GM23338 (cell line): ENCODE measurements at regions not wholly inside any gene's neighbourhood (a gene's known extent, or its start where the extent isn't known, plus 50 kb on each side); places are given as distances from the start of the nearest gene placed in this dataset.

Source experiments
- ATAC-seq: fragments of 200-7000 bp; cut with Tn5 transposase; 3 replicates; pipeline ENCODE4 v1.9.1; 2020
- DNase-seq: peaks from one replicate; pipeline ENCODE4 v3.0.0-alpha.2; 2015; ENCODE audit warnings: low spot score
- H2AFZ ChIP-seq: fragments of 200-600 bp; sonication (generic); 2 replicates; pipeline ENCODE4 v1.8.0; 2016; ENCODE audit warnings: antibody characterized with exemption, mild to moderate bottlenecking, moderate library complexity
- H3F3A ChIP-seq: fragments of 200-600 bp; sonication (generic); replicated peaks from 2 replicates; pipeline ENCODE4 v1.8.0; 2017; ENCODE audit warnings: antibody characterized with exemption, mixed run types, low read depth
- H3K27ac ChIP-seq: fragments of 200-600 bp; sonication (generic); 2 replicates; pipeline ENCODE4 v1.6.1; 2016; ENCODE audit warnings: low read depth
- H3K27me3 ChIP-seq: fragments of 200-600 bp; sonication (generic); 2 replicates; pipeline ENCODE4 v1.8.0; 2016; ENCODE audit warnings: mild to moderate bottlenecking, mixed run types, moderate library complexity; ENCODE audit not compliant: insufficient read depth
- H3K36me3 ChIP-seq: fragments of 200-600 bp; sonication (generic); 2 replicates; pipeline ENCODE4 v1.8.0; 2016; ENCODE audit warnings: mild to moderate bottlenecking; ENCODE audit not compliant: insufficient read depth
- H3K4me1 ChIP-seq: fragments of 200-600 bp; sonication (generic); 2 replicates; pipeline ENCODE4 v1.8.0; 2016; ENCODE audit warnings: mild to moderate bottlenecking, moderate library complexity; ENCODE audit not compliant: insufficient read depth
- H3K4me2 ChIP-seq: fragments of 200-600 bp; sonication (generic); 2 replicates; pipeline ENCODE4 v1.7.1; 2017; ENCODE audit warnings: mixed run types
- H3K4me3 ChIP-seq: fragments of 200-600 bp; sonication (generic); 2 replicates; pipeline ENCODE4 v1.6.1; 2016; ENCODE audit warnings: mixed run types
- H3K79me2 ChIP-seq: fragments of 200-600 bp; sonication (generic); replicated peaks from 2 replicates; pipeline ENCODE4 v1.8.0; 2017; ENCODE audit warnings: mild to moderate bottlenecking; ENCODE audit not compliant: insufficient read depth
- H3K9me2 ChIP-seq: fragments of 200-600 bp; sonication (generic); 2 replicates; pipeline ENCODE4 v1.8.0; 2017; ENCODE audit not compliant: insufficient read depth
- H4K20me1 ChIP-seq: fragments of 200-600 bp; sonication (generic); replicated peaks from 2 replicates; pipeline ENCODE4 v1.8.0; 2017; ENCODE audit warnings: mild to moderate bottlenecking; ENCODE audit not compliant: insufficient read depth
- H3K27ac Mint-ChIP-seq: 2 replicates; pipeline ENCODE4 v1.8.0; 2020; ENCODE audit warnings: inconsistent platforms, mild to moderate bottlenecking, moderate library complexity, mixed read lengths
- H3K27me3 Mint-ChIP-seq: 3 replicates; pipeline ENCODE4 v1.8.0; 2022; ENCODE audit warnings: low read depth, mild to moderate bottlenecking, moderate library complexity, mixed read lengths, inconsistent platforms; ENCODE audit not compliant: insufficient read depth, poor library complexity
- H3K36me3 Mint-ChIP-seq: 3 replicates; pipeline ENCODE4 v1.8.0; 2021; ENCODE audit warnings: low read depth, mild to moderate bottlenecking, inconsistent platforms, moderate library complexity, mixed read lengths
- H3K4me1 Mint-ChIP-seq: 3 replicates; pipeline ENCODE4 v1.8.0; 2020; ENCODE audit warnings: mild to moderate bottlenecking, inconsistent platforms, mixed read lengths
- H3K4me3 Mint-ChIP-seq: 3 replicates; pipeline ENCODE4 v1.8.0; 2021; ENCODE audit warnings: moderate library complexity, mild to moderate bottlenecking, inconsistent platforms, mixed read lengths
- H3K9me3 Mint-ChIP-seq: 3 replicates; pipeline ENCODE4 v1.8.0; 2020; ENCODE audit warnings: moderate library complexity, mild to moderate bottlenecking, inconsistent platforms, mixed read lengths
- CREB1 ChIP-seq: fragments of 250-450 bp; sonication (Bioruptor Pico); IDR thresholded peaks from 2 replicates; pipeline ENCODE4 v1.5.0; 2020; ENCODE audit warnings: low read depth, mild to moderate bottlenecking, moderate library complexity
- EZH2 ChIP-seq: fragments of 200-600 bp; sonication (generic); IDR thresholded peaks from one replicate; pipeline ENCODE4 v1.8.0; 2017; ENCODE audit warnings: antibody characterized with exemption, mild to moderate bottlenecking, low read depth; ENCODE audit not compliant: unreplicated experiment
- EZH2phosphoT487 ChIP-seq: fragments of 200-600 bp; sonication (generic); IDR thresholded peaks from one replicate; pipeline ENCODE4 v1.8.1; 2018; ENCODE audit warnings: antibody characterized with exemption; ENCODE audit not compliant: unreplicated experiment
- JUNB ChIP-seq: IDR thresholded peaks from one replicate; pipeline ENCODE4 v1.6.1; 2016; ENCODE audit warnings: antibody characterized with exemption; ENCODE audit not compliant: unreplicated experiment
- NANOG ChIP-seq: IDR thresholded peaks from 2 replicates; pipeline ENCODE4 v1.6.1; 2016; ENCODE audit warnings: antibody characterized with exemption, borderline replicate concordance
- POLR2AphosphoS5 ChIP-seq: IDR thresholded peaks from 2 replicates; pipeline ENCODE4 v1.6.1; 2016; ENCODE audit warnings: antibody characterized with exemption, low read depth
- STAT1 ChIP-seq: IDR thresholded peaks from one replicate; pipeline ENCODE4 v1.6.1; 2016; ENCODE audit warnings: antibody characterized with exemption; ENCODE audit not compliant: unreplicated experiment
- ZNF114 ChIP-seq: fragments of 250-450 bp; sonication (Bioruptor Pico); IDR thresholded peaks from 2 replicates; pipeline ENCODE4 v1.5.0; 2020; ENCODE audit warnings: mild to moderate bottlenecking, moderate library complexity
- ZNF331 ChIP-seq: fragments of 250-450 bp; sonication (Bioruptor Pico); IDR thresholded peaks from 2 replicates; pipeline ENCODE4 v1.5.0; 2020; ENCODE audit warnings: low read depth, mild to moderate bottlenecking, moderate library complexity
- TF ChIP-seq, protein P1 (sequence below): IDR thresholded peaks from one replicate; pipeline ENCODE4 v1.6.1; 2018; ENCODE audit warnings: antibody characterized with exemption; ENCODE audit not compliant: unreplicated experiment
- TF ChIP-seq, protein P2 (sequence below): fragments of 250-450 bp; sonication (Bioruptor Pico); IDR thresholded peaks from 2 replicates; pipeline ENCODE4 v1.5.0; 2020; ENCODE audit warnings: mild to moderate bottlenecking, moderate library complexity
- TF ChIP-seq, protein P3 (sequence below), 2 experiments: fragments of 200-600 bp in 1 of 2; sonication (generic) in 1 of 2; conservative IDR thresholded peaks; 2 replicates each; pipeline versions ENCODE4 v1.5.1 to v1.6.1; 2016 to 2017; ENCODE audit warnings: antibody characterized with exemption in 2 of 2, low read depth in 2 of 2, mild to moderate bottlenecking in 2 of 2, moderate library complexity in 1 of 2
- TF ChIP-seq, protein P4 (sequence below): IDR thresholded peaks from 2 replicates; pipeline ENCODE4 v1.6.1; 2016; ENCODE audit warnings: antibody characterized with exemption

DNA sequence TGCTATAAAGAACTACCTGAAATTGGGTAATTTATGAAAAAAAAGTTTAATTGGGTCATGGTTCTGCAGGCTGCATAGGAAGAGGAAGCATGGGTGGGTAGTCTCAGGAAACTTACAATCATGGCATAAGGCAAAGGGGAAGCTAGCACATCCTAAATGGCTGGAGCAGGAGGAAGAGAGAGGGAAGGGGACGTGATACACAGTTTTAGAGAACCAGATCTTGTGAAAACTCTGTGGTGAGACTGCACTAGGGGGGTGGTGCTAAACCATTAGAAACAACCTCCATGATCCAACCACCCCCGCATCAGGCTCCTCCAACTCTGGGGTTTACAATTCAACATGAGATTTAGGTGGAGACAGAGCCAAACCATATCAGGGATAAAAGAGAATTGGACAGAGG, 624.2 kb downstream of the PRR16 start:
- H3K4me3 ChIP-seq = no peak overlapping the region
- H3K27ac Mint-ChIP-seq = no peak overlapping the region
- H3K36me3 Mint-ChIP-seq = no peaks in the 10 kb centered on the region
- no peaks in the 10 kb centered on the region for H3K36me3 ChIP-seq
- H3K9me2 ChIP-seq = no peaks in the 10 kb centered on the region
- no peaks in the 10 kb centered on the region for H3K27me3 Mint-ChIP-seq
- H3K9me3 Mint-ChIP-seq = no peaks in the 10 kb centered on the region; the same call in 2 of the 3 replicates
- H3K79me2 ChIP-seq = no peaks in the 10 kb centered on the region
- ATAC-seq (no peak), DNase-seq (no peak)
- no peaks in the 10 kb centered on the region for H3K4me1 ChIP-seq
- no peaks in the 10 kb centered on the region for H3F3A ChIP-seq
- no peaks in the 10 kb centered on the region for H4K20me1 ChIP-seq
- H3K4me1 Mint-ChIP-seq = no peaks in the 10 kb centered on the region
- H3K4me2 ChIP-seq = no peak overlapping the region
- H2AFZ ChIP-seq = no peak overlapping the region
- H3K4me3 Mint-ChIP-seq = no peak overlapping the region
- no peak overlapping the region for H3K27ac ChIP-seq
- no peaks in the 10 kb centered on the region for H3K27me3 ChIP-seq
- TF ChIP-seq CREB1 (CRISPR knock-in tag) = no peak
- TF ChIP-seq, protein P1, sequence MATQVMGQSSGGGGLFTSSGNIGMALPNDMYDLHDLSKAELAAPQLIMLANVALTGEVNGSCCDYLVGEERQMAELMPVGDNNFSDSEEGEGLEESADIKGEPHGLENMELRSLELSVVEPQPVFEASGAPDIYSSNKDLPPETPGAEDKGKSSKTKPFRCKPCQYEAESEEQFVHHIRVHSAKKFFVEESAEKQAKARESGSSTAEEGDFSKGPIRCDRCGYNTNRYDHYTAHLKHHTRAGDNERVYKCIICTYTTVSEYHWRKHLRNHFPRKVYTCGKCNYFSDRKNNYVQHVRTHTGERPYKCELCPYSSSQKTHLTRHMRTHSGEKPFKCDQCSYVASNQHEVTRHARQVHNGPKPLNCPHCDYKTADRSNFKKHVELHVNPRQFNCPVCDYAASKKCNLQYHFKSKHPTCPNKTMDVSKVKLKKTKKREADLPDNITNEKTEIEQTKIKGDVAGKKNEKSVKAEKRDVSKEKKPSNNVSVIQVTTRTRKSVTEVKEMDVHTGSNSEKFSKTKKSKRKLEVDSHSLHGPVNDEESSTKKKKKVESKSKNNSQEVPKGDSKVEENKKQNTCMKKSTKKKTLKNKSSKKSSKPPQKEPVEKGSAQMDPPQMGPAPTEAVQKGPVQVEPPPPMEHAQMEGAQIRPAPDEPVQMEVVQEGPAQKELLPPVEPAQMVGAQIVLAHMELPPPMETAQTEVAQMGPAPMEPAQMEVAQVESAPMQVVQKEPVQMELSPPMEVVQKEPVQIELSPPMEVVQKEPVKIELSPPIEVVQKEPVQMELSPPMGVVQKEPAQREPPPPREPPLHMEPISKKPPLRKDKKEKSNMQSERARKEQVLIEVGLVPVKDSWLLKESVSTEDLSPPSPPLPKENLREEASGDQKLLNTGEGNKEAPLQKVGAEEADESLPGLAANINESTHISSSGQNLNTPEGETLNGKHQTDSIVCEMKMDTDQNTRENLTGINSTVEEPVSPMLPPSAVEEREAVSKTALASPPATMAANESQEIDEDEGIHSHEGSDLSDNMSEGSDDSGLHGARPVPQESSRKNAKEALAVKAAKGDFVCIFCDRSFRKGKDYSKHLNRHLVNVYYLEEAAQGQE = no peak
- TF ChIP-seq EZH2phosphoT487 = no peak
- TF ChIP-seq ZNF331 = no peak
- TF ChIP-seq ZNF114 (CRISPR knock-in tag) = no peak
- TF ChIP-seq, protein P2, sequence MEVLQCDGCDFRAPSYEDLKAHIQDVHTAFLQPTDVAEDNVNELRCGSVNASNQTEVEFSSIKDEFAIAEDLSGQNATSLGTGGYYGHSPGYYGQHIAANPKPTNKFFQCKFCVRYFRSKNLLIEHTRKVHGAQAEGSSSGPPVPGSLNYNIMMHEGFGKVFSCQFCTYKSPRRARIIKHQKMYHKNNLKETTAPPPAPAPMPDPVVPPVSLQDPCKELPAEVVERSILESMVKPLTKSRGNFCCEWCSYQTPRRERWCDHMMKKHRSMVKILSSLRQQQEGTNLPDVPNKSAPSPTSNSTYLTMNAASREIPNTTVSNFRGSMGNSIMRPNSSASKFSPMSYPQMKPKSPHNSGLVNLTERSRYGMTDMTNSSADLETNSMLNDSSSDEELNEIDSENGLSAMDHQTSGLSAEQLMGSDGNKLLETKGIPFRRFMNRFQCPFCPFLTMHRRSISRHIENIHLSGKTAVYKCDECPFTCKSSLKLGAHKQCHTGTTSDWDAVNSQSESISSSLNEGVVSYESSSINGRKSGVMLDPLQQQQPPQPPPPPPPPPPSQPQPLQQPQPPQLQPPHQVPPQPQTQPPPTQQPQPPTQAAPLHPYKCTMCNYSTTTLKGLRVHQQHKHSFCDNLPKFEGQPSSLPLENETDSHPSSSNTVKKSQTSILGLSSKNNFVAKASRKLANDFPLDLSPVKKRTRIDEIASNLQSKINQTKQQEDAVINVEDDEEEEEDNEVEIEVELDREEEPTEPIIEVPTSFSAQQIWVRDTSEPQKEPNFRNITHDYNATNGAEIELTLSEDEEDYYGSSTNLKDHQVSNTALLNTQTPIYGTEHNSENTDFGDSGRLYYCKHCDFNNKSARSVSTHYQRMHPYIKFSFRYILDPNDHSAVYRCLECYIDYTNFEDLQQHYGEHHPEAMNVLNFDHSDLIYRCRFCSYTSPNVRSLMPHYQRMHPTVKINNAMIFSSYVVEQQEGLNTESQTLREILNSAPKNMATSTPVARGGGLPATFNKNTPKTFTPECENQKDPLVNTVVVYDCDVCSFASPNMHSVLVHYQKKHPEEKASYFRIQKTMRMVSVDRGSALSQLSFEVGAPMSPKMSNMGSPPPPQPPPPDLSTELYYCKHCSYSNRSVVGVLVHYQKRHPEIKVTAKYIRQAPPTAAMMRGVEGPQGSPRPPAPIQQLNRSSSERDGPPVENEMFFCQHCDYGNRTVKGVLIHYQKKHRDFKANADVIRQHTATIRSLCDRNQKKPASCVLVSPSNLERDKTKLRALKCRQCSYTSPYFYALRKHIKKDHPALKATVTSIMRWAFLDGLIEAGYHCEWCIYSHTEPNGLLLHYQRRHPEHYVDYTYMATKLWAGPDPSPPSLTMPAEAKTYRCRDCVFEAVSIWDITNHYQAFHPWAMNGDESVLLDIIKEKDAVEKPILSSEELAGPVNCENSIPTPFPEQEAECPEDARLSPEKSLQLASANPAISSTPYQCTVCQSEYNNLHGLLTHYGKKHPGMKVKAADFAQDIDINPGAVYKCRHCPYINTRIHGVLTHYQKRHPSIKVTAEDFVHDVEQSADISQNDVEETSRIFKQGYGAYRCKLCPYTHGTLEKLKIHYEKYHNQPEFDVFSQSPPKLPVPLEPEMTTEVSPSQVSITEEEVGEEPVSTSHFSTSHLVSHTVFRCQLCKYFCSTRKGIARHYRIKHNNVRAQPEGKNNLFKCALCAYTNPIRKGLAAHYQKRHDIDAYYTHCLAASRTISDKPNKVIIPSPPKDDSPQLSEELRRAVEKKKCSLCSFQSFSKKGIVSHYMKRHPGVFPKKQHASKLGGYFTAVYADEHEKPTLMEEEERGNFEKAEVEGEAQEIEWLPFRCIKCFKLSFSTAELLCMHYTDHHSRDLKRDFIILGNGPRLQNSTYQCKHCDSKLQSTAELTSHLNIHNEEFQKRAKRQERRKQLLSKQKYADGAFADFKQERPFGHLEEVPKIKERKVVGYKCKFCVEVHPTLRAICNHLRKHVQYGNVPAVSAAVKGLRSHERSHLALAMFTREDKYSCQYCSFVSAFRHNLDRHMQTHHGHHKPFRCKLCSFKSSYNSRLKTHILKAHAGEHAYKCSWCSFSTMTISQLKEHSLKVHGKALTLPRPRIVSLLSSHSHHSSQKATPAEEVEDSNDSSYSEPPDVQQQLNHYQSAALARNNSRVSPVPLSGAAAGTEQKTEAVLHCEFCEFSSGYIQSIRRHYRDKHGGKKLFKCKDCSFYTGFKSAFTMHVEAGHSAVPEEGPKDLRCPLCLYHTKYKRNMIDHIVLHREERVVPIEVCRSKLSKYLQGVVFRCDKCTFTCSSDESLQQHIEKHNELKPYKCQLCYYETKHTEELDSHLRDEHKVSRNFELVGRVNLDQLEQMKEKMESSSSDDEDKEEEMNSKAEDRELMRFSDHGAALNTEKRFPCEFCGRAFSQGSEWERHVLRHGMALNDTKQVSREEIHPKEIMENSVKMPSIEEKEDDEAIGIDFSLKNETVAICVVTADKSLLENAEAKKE (CRISPR knock-in tag) = no peak
- no peak for TF ChIP-seq JUNB
- no peak for TF ChIP-seq NANOG
- no peak for TF ChIP-seq POLR2AphosphoS5
- TF ChIP-seq STAT1 = no peak
- no peak for TF ChIP-seq EZH2
- TF ChIP-seq, protein P3, sequence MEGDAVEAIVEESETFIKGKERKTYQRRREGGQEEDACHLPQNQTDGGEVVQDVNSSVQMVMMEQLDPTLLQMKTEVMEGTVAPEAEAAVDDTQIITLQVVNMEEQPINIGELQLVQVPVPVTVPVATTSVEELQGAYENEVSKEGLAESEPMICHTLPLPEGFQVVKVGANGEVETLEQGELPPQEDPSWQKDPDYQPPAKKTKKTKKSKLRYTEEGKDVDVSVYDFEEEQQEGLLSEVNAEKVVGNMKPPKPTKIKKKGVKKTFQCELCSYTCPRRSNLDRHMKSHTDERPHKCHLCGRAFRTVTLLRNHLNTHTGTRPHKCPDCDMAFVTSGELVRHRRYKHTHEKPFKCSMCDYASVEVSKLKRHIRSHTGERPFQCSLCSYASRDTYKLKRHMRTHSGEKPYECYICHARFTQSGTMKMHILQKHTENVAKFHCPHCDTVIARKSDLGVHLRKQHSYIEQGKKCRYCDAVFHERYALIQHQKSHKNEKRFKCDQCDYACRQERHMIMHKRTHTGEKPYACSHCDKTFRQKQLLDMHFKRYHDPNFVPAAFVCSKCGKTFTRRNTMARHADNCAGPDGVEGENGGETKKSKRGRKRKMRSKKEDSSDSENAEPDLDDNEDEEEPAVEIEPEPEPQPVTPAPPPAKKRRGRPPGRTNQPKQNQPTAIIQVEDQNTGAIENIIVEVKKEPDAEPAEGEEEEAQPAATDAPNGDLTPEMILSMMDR (conservative IDR thresholded peaks at IDR 0.05; ENCODE audit: low read depth in 2 of 2) = no peak
- TF ChIP-seq, protein P4, sequence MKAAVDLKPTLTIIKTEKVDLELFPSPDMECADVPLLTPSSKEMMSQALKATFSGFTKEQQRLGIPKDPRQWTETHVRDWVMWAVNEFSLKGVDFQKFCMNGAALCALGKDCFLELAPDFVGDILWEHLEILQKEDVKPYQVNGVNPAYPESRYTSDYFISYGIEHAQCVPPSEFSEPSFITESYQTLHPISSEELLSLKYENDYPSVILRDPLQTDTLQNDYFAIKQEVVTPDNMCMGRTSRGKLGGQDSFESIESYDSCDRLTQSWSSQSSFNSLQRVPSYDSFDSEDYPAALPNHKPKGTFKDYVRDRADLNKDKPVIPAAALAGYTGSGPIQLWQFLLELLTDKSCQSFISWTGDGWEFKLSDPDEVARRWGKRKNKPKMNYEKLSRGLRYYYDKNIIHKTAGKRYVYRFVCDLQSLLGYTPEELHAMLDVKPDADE = no peak
